ENCODE measurements at regions not wholly inside any gene's neighbourhood (a gene's known extent, or its start where the extent isn't known, plus 50 kb on each side); places are given as distances from the start of the nearest gene placed in this dataset.

DNA sequence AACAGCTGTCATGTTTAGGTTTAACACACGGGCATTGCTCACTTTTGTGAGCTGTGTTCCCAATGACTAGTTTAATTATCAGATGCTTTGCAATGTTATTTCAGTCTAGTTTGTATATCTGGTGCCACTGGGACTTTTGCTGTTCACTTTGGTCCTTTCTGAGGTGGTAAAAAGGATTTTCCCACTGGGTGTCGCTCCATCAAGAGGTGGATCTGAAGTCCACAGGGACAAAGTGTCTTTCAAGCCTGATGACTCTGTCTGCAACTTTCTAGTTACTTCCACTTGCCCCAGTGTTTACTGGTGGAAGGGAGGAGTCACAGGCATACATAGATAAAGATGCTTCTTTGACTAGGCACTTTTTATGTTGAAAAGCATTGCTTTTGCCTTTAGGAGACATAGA lies 242.2 kb downstream of the HGF start:
- TF ChIP-seq FOXP2 (optimal IDR thresholded peaks at IDR 0.05; ENCODE audit: borderline replicate concordance, extremely low read depth, extremely low read length, insufficient read depth) = no peak
- TF ChIP-seq, protein P1, sequence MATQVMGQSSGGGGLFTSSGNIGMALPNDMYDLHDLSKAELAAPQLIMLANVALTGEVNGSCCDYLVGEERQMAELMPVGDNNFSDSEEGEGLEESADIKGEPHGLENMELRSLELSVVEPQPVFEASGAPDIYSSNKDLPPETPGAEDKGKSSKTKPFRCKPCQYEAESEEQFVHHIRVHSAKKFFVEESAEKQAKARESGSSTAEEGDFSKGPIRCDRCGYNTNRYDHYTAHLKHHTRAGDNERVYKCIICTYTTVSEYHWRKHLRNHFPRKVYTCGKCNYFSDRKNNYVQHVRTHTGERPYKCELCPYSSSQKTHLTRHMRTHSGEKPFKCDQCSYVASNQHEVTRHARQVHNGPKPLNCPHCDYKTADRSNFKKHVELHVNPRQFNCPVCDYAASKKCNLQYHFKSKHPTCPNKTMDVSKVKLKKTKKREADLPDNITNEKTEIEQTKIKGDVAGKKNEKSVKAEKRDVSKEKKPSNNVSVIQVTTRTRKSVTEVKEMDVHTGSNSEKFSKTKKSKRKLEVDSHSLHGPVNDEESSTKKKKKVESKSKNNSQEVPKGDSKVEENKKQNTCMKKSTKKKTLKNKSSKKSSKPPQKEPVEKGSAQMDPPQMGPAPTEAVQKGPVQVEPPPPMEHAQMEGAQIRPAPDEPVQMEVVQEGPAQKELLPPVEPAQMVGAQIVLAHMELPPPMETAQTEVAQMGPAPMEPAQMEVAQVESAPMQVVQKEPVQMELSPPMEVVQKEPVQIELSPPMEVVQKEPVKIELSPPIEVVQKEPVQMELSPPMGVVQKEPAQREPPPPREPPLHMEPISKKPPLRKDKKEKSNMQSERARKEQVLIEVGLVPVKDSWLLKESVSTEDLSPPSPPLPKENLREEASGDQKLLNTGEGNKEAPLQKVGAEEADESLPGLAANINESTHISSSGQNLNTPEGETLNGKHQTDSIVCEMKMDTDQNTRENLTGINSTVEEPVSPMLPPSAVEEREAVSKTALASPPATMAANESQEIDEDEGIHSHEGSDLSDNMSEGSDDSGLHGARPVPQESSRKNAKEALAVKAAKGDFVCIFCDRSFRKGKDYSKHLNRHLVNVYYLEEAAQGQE (IDR thresholded peaks at IDR 0.05; ENCODE audit: insufficient read depth in 1 of 2, low read depth in 2 of 2, low read length in 2 of 2) = no peak
- no peak for TF ChIP-seq POLR2AphosphoS5 (IDR thresholded peaks at IDR 0.05; ENCODE audit: low read depth, low read length)
- TF ChIP-seq TAF1 (IDR thresholded peaks at IDR 0.05; ENCODE audit: borderline replicate concordance, insufficient read depth, low read length) = no peak
- TF ChIP-seq SIN3A (IDR thresholded peaks at IDR 0.05; ENCODE audit: borderline replicate concordance, insufficient read depth, low read length) = no peak

DNA sequence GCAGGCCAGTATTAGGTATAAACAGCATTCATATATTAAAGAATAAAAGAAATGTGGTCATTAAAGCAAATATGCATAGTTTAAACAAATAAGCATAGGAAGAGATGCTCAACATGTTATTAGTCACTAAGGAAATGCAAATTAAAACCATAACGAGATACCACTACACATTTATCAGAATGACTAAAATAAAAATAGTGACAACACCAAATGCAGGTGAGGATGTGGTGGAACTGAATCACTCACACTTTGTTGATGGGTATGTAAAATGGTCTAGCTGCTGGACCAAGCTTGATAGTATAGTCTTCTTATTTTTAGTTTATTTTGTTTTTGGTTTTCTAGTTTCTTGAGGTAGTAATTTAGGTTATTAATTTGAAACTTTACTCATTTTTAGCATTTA lies 242.9 kb downstream of the HGF start:
- no peak for TF ChIP-seq TAF1 (IDR thresholded peaks at IDR 0.05; ENCODE audit: borderline replicate concordance, insufficient read depth, low read length)
- TF ChIP-seq SIN3A (IDR thresholded peaks at IDR 0.05; ENCODE audit: borderline replicate concordance, insufficient read depth, low read length) = no peak
- TF ChIP-seq FOXP2 (optimal IDR thresholded peaks at IDR 0.05; ENCODE audit: borderline replicate concordance, extremely low read depth, extremely low read length, insufficient read depth) = no peak

DNA sequence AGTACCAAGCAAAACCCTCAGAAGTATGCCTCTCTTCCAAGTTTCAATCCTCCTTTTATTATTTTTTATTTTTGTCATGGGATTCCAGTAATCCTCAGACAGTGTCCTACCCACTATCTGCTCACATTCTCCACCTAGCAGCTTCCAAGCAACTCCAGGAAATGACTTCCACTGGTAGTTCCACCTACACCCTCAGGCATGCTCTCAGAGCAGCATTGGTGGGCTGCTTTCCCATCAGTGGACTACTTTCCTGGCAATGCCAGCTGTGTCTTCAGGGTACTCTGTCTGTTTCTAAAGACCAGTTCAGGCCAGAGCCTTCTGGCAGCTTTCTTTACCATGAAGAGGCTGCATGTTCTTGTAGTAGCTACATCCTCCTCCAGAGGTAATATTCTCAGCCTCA lies 244.0 kb downstream of the HGF start:
- TF ChIP-seq FOXP2 (optimal IDR thresholded peaks at IDR 0.05; ENCODE audit: borderline replicate concordance, extremely low read depth, extremely low read length, insufficient read depth) (no peak), TAF1 (IDR thresholded peaks at IDR 0.05; ENCODE audit: borderline replicate concordance, insufficient read depth, low read length) (no peak), POLR2AphosphoS5 (IDR thresholded peaks at IDR 0.05; ENCODE audit: low read depth, low read length) (no peak), SIN3A (IDR thresholded peaks at IDR 0.05; ENCODE audit: borderline replicate concordance, insufficient read depth, low read length) (no peak)
- TF ChIP-seq, protein P1 (IDR thresholded peaks at IDR 0.05; ENCODE audit: insufficient read depth in 1 of 2, low read depth in 2 of 2, low read length in 2 of 2) = no peak

DNA sequence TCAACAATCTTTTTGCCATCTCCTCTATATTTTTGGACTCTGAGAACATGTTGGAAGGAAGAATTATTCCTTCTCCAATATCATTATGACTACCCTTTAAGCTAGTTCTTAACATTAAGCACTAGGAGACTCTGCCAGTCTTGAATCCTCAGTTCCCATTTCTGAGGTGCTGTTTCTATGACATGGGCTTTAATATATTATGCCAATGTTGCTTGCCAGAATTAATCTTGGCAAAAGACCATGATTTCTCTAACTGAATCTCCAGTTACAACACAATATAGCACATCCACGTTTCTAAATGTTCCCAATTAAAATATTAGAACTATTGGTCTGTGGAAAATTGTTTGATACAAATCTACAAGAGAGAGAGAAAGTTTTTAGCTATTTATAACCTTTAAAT lies 250.0 kb downstream of the HGF start:
- TF ChIP-seq FOXP2 (optimal IDR thresholded peaks at IDR 0.05; ENCODE audit: borderline replicate concordance, extremely low read depth, extremely low read length, insufficient read depth) = no peak
- TF ChIP-seq, protein P1 (IDR thresholded peaks at IDR 0.05; ENCODE audit: insufficient read depth in 1 of 2, low read depth in 2 of 2, low read length in 2 of 2) = no peak
- TF ChIP-seq TAF1 (IDR thresholded peaks at IDR 0.05; ENCODE audit: borderline replicate concordance, insufficient read depth, low read length) = no peak
- no peak for TF ChIP-seq POLR2AphosphoS5 (IDR thresholded peaks at IDR 0.05; ENCODE audit: low read depth, low read length)
- no peak for TF ChIP-seq SIN3A (IDR thresholded peaks at IDR 0.05; ENCODE audit: borderline replicate concordance, insufficient read depth, low read length)

DNA sequence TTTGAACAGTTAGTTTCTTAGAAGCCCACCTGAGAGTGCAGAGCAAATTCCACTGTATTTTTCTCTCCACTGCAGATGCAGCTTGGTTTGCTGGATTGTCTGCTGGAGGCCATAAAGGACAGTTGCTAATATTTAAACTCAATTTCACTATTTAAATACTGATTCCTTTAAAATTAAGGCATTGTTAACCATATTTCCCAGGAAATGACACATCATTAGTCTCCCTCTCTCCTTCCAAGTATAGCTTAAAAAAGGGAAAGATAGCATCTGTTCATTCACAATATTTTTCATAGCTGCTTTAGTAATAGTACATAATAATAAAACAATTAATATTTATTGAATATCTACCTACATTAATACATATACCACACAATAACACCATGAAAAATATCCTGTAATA lies 252.9 kb downstream of the HGF start:
- TF ChIP-seq SIN3A (IDR thresholded peaks at IDR 0.05; ENCODE audit: borderline replicate concordance, insufficient read depth, low read length) (no peak), POLR2AphosphoS5 (IDR thresholded peaks at IDR 0.05; ENCODE audit: low read depth, low read length) (no peak), TAF1 (IDR thresholded peaks at IDR 0.05; ENCODE audit: borderline replicate concordance, insufficient read depth, low read length) (no peak), FOXP2 (optimal IDR thresholded peaks at IDR 0.05; ENCODE audit: borderline replicate concordance, extremely low read depth, extremely low read length, insufficient read depth) (no peak)
- TF ChIP-seq, protein P1 (IDR thresholded peaks at IDR 0.05; ENCODE audit: insufficient read depth in 1 of 2, low read depth in 2 of 2, low read length in 2 of 2) = no peak

Data from PFSK-1 (cell line).